ENCODE measurements at regions not wholly inside any gene's neighbourhood (a gene's known extent, or its start where the extent isn't known, plus 50 kb on each side); places are given as distances from the start of the nearest gene placed in this dataset.
A peak's percentile ranks its signal among the peaks of the same experiment; 100 is the strongest.

GRCh38 chr10:111522551-111522950, 445.7 kb downstream of the ADRA2A start:
- no peak for DNase-seq

GRCh38 chr10:111523016-111523415, 446.2 kb downstream of the ADRA2A start:
- no peak for DNase-seq

GRCh38 chr10:111524134-111524533, 447.3 kb downstream of the ADRA2A start:
- DNase-seq, result no peak

- DNase-seq, result no peak
Observed at GRCh38 chr10:111525696-111526095, 448.9 kb downstream of the ADRA2A start.

GRCh38 chr10:111531690-111532089, 454.9 kb downstream of the ADRA2A start:
- no peak for DNase-seq

GRCh38 chr10:111532139-111532538, 455.3 kb downstream of the ADRA2A start:
- DNase-seq, result no peak

- DNase-seq, result no peak
Observed at GRCh38 chr10:111539246-111539645, 462.4 kb downstream of the ADRA2A start.

GRCh38 chr10:111543854-111544253, 467.0 kb downstream of the ADRA2A start:
- DNase-seq, result no peak

- no peak for DNase-seq
Observed at GRCh38 chr10:111545861-111546605, 469.2 kb downstream of the ADRA2A start.

GRCh38 chr10:111548084-111548726, 471.4 kb downstream of the ADRA2A start:
- no peak for DNase-seq

GRCh38 chr10:111551001-111551400, 474.2 kb downstream of the ADRA2A start:
- DNase-seq, result no peak

GRCh38 chr10:111556666-111557065, 479.8 kb downstream of the ADRA2A start:
- no peak for DNase-seq

- DNase-seq, result no peak
Observed at GRCh38 chr10:111558211-111558610, 481.4 kb downstream of the ADRA2A start.

GRCh38 chr10:111560027-111560426, 483.2 kb downstream of the ADRA2A start:
- no peak for DNase-seq

- DNase-seq, result no peak
Observed at GRCh38 chr10:111561124-111561523, 484.3 kb downstream of the ADRA2A start.

GRCh38 chr10:111565542-111565941, 488.7 kb downstream of the ADRA2A start:
- DNase-seq, result no peak

GRCh38 chr10:111578076-111578475, 501.2 kb downstream of the ADRA2A start:
- no peak for DNase-seq

GRCh38 chr10:111579473-111579872, 502.6 kb downstream of the ADRA2A start:
- no peak for DNase-seq

- DNase-seq, result no peak
Observed at GRCh38 chr10:111590703-111591102, 513.9 kb downstream of the ADRA2A start.

- no peak for DNase-seq
Observed at GRCh38 chr10:111593578-111593977, 516.7 kb downstream of the ADRA2A start.

GRCh38 chr10:111595173-111595572, 518.3 kb downstream of the ADRA2A start:
- no peak for DNase-seq

GRCh38 chr10:111598433-111599059, 521.7 kb downstream of the ADRA2A start:
- peak; percentile 8 for DNase-seq

- DNase-seq, result no peak
Observed at GRCh38 chr10:111599943-111600342, 523.1 kb downstream of the ADRA2A start.

GRCh38 chr10:111600772-111601171, 523.9 kb downstream of the ADRA2A start:
- DNase-seq, result no peak

Measured in activated gamma-delta T cell treated with Interleukin-2 at 50 U/mL for 16 hours (primary cell).